Testis (tissue), 2 donors: ENCODE measurements at regions not wholly inside any gene's neighbourhood (a gene's known extent, or its start where the extent isn't known, plus 50 kb on each side); places are given as distances from the start of the nearest gene placed in this dataset.

Experiments
- DNase-seq: peaks from one replicate; pipeline ENCODE4 v3.0.0-alpha.2; 2019
- H3K27ac ChIP-seq, 2 donors: fragments of 200-600 bp; sonication (generic); one replicate each; pipeline ENCODE4 v1.5.1; 2019
- H3K27me3 ChIP-seq: fragments of 200-600 bp; sonication (generic); one replicate; pipeline ENCODE4 v1.5.1; 2019
- H3K36me3 ChIP-seq: fragments of 200-600 bp; sonication (generic); one replicate; pipeline ENCODE4 v1.5.1; 2017; ENCODE audit warnings: low read depth; ENCODE audit errors: missing control alignments
- H3K4me1 ChIP-seq: fragments of 200-600 bp; sonication (generic); one replicate; pipeline ENCODE4 v1.5.1; 2019
- H3K4me3 ChIP-seq, 2 donors: fragments of 200-600 bp; sonication (generic); one replicate each; pipeline ENCODE4 v1.5.1; 2017 to 2019
- H3K9me3 ChIP-seq: fragments of 200-600 bp; sonication (generic); one replicate; pipeline ENCODE4 v1.5.1; 2017
- CTCF ChIP-seq, 3 experiments: fragments of 450-650 bp in 2 of 3; fragments of 200-600 bp in 1 of 3; sonication (generic) in 1 of 3; IDR thresholded peaks; one replicate each; pipeline ENCODE4 v1.5.1; 2016 to 2019; ENCODE audit warnings: antibody characterized with exemption in 3 of 3, mild to moderate bottlenecking in 2 of 3, moderate library complexity in 1 of 3
- POLR2A ChIP-seq: fragments of 450-650 bp; IDR thresholded peaks from one replicate; pipeline ENCODE4 v1.6.1; 2017; ENCODE audit warnings: antibody characterized with exemption, mild to moderate bottlenecking, moderate library complexity
- WGBS, 2 donors: methylation state at CpG; one replicate each; pipeline ENCODE4 v1.1.5; 2018; 5-methylcytosine and 5-hydroxymethylcytosine counted together
- intact Hi-C: fragments of 100-400 bp; cut with DNase I; formaldehyde crosslinking; loops from one replicate; pipeline ENCODE4 v1.15.1; 2023; ENCODE audit warnings: low total_unique reads

GRCh38 chr18:67342159-67342558 lies 174.4 kb downstream of the DSEL start:
- no peak overlapping the region for H3K27ac ChIP-seq
- no peaks in the 10 kb centered on the region for H3K27me3 ChIP-seq
- intact Hi-C loops, result no loop called here
- DNase-seq, result no peak
- no peaks in the 10 kb centered on the region for H3K4me1 ChIP-seq
- H3K4me3 ChIP-seq, result no peak overlapping the region
- TF ChIP-seq POLR2A (no peak), CTCF (IDR thresholded peaks at IDR 0.05) (no peak)
- H3K9me3 ChIP-seq, result no peaks in the 10 kb centered on the region
- no peaks in the 10 kb centered on the region for H3K36me3 ChIP-seq
- WGBS, 2 donors, result 69 to 78% methylated on average over 2 of the region's 2 CpGs

GRCh38 chr18:67337696-67338095 lies 178.8 kb downstream of the DSEL start:
- Histone ChIP-seq H3K27ac (no peak overlapping the region), H3K36me3 (no peaks in the 10 kb centered on the region), H3K4me3 (no peak overlapping the region), H3K4me1 (no peaks in the 10 kb centered on the region), H3K27me3 (no peaks in the 10 kb centered on the region), H3K9me3 (no peaks in the 10 kb centered on the region)
- DNase-seq, result no peak
- intact Hi-C loops, result no loop called here
- TF ChIP-seq CTCF (IDR thresholded peaks at IDR 0.05) (no peak), POLR2A (no peak)
- 0% methylated on average over 1 of the region's 1 CpG for WGBS, 2 donors

GRCh38 chr18:67331857-67332256 lies 184.7 kb downstream of the DSEL start:
- no peak for TF ChIP-seq POLR2A
- no peak for TF ChIP-seq CTCF (IDR thresholded peaks at IDR 0.05)
- no peak for DNase-seq
- no peaks in the 10 kb centered on the region for H3K9me3 ChIP-seq
- H3K36me3 ChIP-seq, result no peaks in the 10 kb centered on the region
- intact Hi-C loops, result no loop called here
- 0% methylated on average over 1 of the region's 1 CpG for WGBS, 2 donors
- H3K4me3 ChIP-seq, result no peak overlapping the region
- H3K4me1 ChIP-seq, result no peaks in the 10 kb centered on the region
- no peak overlapping the region for H3K27ac ChIP-seq
- no peaks in the 10 kb centered on the region for H3K27me3 ChIP-seq

GRCh38 chr18:67319109-67319508 lies 197.4 kb downstream of the DSEL start:
- TF ChIP-seq POLR2A (no peak), CTCF (IDR thresholded peaks at IDR 0.05) (no peak)
- Histone ChIP-seq H3K4me1 (no peaks in the 10 kb centered on the region), H3K27ac (no peak overlapping the region), H3K9me3 (no peaks in the 10 kb centered on the region), H3K4me3 (no peak overlapping the region), H3K36me3 (no peaks in the 10 kb centered on the region), H3K27me3 (no peaks in the 10 kb centered on the region)
- 90 to 96% methylated on average over 2 of the region's 2 CpGs for WGBS, 2 donors
- intact Hi-C loops, result no loop called here
- DNase-seq, result no peak

GRCh38 chr18:67318651-67319050 lies 197.9 kb downstream of the DSEL start:
- no peaks in the 10 kb centered on the region for H3K9me3 ChIP-seq
- no peak for TF ChIP-seq POLR2A
- no peak for TF ChIP-seq CTCF (IDR thresholded peaks at IDR 0.05)
- H3K27ac ChIP-seq, result no peak overlapping the region
- no peaks in the 10 kb centered on the region for H3K36me3 ChIP-seq
- no peaks in the 10 kb centered on the region for H3K27me3 ChIP-seq
- H3K4me3 ChIP-seq, result no peak overlapping the region
- no peak for DNase-seq
- H3K4me1 ChIP-seq, result no peaks in the 10 kb centered on the region
- intact Hi-C loops, result no loop called here
